ENCODE measurements at regions not wholly inside any gene's neighbourhood (a gene's known extent, or its start where the extent isn't known, plus 50 kb on each side); places are given as distances from the start of the nearest gene placed in this dataset.
A peak's percentile ranks its signal among the peaks of the same experiment; 100 is the strongest.

DNA sequence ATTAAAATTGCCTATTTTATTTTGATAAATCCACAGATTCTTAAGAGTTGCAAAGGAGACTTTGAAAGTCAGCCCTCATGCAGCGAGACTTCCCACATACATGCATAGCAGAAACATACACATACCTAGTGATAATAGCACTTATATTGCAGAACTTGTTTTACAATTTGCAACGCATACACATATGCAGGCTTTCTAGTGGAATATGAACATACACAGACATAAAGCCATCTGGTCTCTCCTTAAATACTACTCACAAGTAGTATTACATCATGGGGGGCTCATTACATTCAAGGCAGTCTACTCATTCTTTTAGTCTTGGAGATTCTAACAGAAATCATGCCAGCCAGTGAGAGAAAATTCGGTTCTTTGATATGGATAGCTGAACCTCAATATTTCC, 295.1 kb upstream of the RND3 start:
- Histone ChIP-seq H3K36me3 (ENCODE audit: control insufficient read depth in 2 of 2, insufficient read depth in 1 of 2, low read length in 2 of 2) (no peaks in the 10 kb centered on the region), H3K4me1 (ENCODE audit: control insufficient read depth, insufficient read depth, low read length) (no peaks in the 10 kb centered on the region), H3K4me3 (ENCODE audit: low read depth, low read length) (no peak overlapping the region), H3K9me3 (ENCODE audit: control insufficient read depth, insufficient read depth, low read depth, low read length) (no peaks in the 10 kb centered on the region), H3K27ac (ENCODE audit: extremely low read depth, low read depth, low read length) (no peak overlapping the region)
- ChIA-PET CTCF (no interaction called here), POLR2A (no interaction called here)
- TF ChIP-seq ZEB2 (tag by site-specific recombination; IDR thresholded peaks at IDR 0.05) (no peak), GLI2 (tag by site-specific recombination; IDR thresholded peaks at IDR 0.05; ENCODE audit: borderline replicate concordance, low read depth) (no peak), ZNF571 (tag by site-specific recombination; IDR thresholded peaks at IDR 0.05) (no peak), ZNF701 (tag by site-specific recombination; IDR thresholded peaks at IDR 0.05) (no peak), ZNF768 (tag by site-specific recombination; IDR thresholded peaks at IDR 0.05) (no peak), MZF1 (tag by site-specific recombination; IDR thresholded peaks at IDR 0.05; ENCODE audit: borderline replicate concordance) (no peak), REPIN1 (tag by site-specific recombination; IDR thresholded peaks at IDR 0.05; ENCODE audit: low read depth) (no peak), ZBTB21 (tag by site-specific recombination; IDR thresholded peaks at IDR 0.05) (no peak), ZNF10 (tag by site-specific recombination; IDR thresholded peaks at IDR 0.05) (no peak), ZNF274 (IDR thresholded peaks at IDR 0.05; ENCODE audit: low read length) (no peak), ZNF274 (tag by site-specific recombination; IDR thresholded peaks at IDR 0.05; ENCODE audit: borderline replicate concordance) (no peak)
- TF ChIP-seq, protein P1, sequence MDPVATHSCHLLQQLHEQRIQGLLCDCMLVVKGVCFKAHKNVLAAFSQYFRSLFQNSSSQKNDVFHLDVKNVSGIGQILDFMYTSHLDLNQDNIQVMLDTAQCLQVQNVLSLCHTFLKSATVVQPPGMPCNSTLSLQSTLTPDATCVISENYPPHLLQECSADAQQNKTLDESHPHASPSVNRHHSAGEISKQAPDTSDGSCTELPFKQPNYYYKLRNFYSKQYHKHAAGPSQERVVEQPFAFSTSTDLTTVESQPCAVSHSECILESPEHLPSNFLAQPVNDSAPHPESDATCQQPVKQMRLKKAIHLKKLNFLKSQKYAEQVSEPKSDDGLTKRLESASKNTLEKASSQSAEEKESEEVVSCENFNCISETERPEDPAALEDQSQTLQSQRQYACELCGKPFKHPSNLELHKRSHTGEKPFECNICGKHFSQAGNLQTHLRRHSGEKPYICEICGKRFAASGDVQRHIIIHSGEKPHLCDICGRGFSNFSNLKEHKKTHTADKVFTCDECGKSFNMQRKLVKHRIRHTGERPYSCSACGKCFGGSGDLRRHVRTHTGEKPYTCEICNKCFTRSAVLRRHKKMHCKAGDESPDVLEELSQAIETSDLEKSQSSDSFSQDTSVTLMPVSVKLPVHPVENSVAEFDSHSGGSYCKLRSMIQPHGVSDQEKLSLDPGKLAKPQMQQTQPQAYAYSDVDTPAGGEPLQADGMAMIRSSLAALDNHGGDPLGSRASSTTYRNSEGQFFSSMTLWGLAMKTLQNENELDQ (tag by site-specific recombination; IDR thresholded peaks at IDR 0.05; ENCODE audit: low read depth) = no peak

DNA sequence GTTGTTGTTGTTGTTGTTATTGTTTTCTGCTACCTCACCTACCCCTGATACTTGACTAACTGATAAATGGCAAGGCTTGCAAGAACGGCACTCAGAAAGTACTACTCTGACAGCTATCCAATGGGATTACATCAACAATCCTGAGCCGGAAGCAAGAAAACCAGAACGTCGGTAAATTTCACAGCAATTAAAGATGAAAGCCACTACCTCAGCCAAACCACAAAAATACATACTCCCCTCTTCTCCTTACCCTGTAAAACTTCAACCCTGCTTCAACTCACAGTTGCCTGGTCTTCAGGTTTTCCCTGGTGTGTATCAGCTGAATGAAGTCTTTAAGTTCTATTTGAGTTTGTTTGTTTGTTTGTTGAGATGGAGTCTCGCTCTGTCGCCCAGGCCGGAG, 293.7 kb upstream of the RND3 start:
- Histone ChIP-seq H3K36me3 (ENCODE audit: control insufficient read depth in 2 of 2, insufficient read depth in 1 of 2, low read length in 2 of 2) (no peaks in the 10 kb centered on the region), H3K4me1 (ENCODE audit: control insufficient read depth, insufficient read depth, low read length) (no peaks in the 10 kb centered on the region), H3K4me3 (ENCODE audit: low read depth, low read length) (no peak overlapping the region), H3K9me3 (ENCODE audit: control insufficient read depth, insufficient read depth, low read depth, low read length) (no peaks in the 10 kb centered on the region), H3K27ac (ENCODE audit: extremely low read depth, low read depth, low read length) (no peak overlapping the region)
- ChIA-PET CTCF (no interaction called here), POLR2A (no interaction called here)
- TF ChIP-seq ZNF23 (tag by site-specific recombination; IDR thresholded peaks at IDR 0.05; ENCODE audit: borderline replicate concordance) (no peak), GLI4 (tag by site-specific recombination; IDR thresholded peaks at IDR 0.05) (no peak), ZNF707 (tag by site-specific recombination; IDR thresholded peaks at IDR 0.05) (no peak), ZNF571 (tag by site-specific recombination; IDR thresholded peaks at IDR 0.05) (no peak), WT1 (tag by site-specific recombination; IDR thresholded peaks at IDR 0.05) (peak; percentile 74), ZNF785 (tag by site-specific recombination; IDR thresholded peaks at IDR 0.05) (no peak), MZF1 (tag by site-specific recombination; IDR thresholded peaks at IDR 0.05; ENCODE audit: borderline replicate concordance) (0 out of 2 replicates have a peak, but pooled peaks have one; percentile 22), ZFP69B (tag by site-specific recombination; IDR thresholded peaks at IDR 0.05) (no peak), ZBTB8A (tag by site-specific recombination; IDR thresholded peaks at IDR 0.05) (no peak), TCF7L2 (IDR thresholded peaks at IDR 0.05; ENCODE audit: borderline replicate concordance, low read depth, low read length) (no peak), HOXA7 (CRISPR knock-in tag; IDR thresholded peaks at IDR 0.05; ENCODE audit: borderline replicate concordance) (no peak), BCL11A (tag by site-specific recombination; IDR thresholded peaks at IDR 0.05; ENCODE audit: low read depth) (no peak)
- TF ChIP-seq, protein P2, sequence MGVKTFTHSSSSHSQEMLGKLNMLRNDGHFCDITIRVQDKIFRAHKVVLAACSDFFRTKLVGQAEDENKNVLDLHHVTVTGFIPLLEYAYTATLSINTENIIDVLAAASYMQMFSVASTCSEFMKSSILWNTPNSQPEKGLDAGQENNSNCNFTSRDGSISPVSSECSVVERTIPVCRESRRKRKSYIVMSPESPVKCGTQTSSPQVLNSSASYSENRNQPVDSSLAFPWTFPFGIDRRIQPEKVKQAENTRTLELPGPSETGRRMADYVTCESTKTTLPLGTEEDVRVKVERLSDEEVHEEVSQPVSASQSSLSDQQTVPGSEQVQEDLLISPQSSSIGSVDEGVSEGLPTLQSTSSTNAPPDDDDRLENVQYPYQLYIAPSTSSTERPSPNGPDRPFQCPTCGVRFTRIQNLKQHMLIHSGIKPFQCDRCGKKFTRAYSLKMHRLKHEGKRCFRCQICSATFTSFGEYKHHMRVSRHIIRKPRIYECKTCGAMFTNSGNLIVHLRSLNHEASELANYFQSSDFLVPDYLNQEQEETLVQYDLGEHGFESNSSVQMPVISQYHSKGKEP (tag by site-specific recombination; IDR thresholded peaks at IDR 0.05) = no peak
- TF ChIP-seq, protein P3, sequence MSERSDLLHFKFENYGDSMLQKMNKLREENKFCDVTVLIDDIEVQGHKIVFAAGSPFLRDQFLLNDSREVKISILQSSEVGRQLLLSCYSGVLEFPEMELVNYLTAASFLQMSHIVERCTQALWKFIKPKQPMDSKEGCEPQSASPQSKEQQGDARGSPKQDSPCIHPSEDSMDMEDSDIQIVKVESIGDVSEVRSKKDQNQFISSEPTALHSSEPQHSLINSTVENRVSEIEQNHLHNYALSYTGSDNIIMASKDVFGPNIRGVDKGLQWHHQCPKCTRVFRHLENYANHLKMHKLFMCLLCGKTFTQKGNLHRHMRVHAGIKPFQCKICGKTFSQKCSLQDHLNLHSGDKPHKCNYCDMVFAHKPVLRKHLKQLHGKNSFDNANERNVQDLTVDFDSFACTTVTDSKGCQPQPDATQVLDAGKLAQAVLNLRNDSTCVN (tag by site-specific recombination; optimal IDR thresholded peaks at IDR 0.05) = no peak
- TF ChIP-seq, protein P4, sequence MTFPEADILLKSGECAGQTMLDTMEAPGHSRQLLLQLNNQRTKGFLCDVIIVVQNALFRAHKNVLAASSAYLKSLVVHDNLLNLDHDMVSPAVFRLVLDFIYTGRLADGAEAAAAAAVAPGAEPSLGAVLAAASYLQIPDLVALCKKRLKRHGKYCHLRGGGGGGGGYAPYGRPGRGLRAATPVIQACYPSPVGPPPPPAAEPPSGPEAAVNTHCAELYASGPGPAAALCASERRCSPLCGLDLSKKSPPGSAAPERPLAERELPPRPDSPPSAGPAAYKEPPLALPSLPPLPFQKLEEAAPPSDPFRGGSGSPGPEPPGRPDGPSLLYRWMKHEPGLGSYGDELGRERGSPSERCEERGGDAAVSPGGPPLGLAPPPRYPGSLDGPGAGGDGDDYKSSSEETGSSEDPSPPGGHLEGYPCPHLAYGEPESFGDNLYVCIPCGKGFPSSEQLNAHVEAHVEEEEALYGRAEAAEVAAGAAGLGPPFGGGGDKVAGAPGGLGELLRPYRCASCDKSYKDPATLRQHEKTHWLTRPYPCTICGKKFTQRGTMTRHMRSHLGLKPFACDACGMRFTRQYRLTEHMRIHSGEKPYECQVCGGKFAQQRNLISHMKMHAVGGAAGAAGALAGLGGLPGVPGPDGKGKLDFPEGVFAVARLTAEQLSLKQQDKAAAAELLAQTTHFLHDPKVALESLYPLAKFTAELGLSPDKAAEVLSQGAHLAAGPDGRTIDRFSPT (tag by site-specific recombination; IDR thresholded peaks at IDR 0.05) = no peak
- TF ChIP-seq, protein P5, sequence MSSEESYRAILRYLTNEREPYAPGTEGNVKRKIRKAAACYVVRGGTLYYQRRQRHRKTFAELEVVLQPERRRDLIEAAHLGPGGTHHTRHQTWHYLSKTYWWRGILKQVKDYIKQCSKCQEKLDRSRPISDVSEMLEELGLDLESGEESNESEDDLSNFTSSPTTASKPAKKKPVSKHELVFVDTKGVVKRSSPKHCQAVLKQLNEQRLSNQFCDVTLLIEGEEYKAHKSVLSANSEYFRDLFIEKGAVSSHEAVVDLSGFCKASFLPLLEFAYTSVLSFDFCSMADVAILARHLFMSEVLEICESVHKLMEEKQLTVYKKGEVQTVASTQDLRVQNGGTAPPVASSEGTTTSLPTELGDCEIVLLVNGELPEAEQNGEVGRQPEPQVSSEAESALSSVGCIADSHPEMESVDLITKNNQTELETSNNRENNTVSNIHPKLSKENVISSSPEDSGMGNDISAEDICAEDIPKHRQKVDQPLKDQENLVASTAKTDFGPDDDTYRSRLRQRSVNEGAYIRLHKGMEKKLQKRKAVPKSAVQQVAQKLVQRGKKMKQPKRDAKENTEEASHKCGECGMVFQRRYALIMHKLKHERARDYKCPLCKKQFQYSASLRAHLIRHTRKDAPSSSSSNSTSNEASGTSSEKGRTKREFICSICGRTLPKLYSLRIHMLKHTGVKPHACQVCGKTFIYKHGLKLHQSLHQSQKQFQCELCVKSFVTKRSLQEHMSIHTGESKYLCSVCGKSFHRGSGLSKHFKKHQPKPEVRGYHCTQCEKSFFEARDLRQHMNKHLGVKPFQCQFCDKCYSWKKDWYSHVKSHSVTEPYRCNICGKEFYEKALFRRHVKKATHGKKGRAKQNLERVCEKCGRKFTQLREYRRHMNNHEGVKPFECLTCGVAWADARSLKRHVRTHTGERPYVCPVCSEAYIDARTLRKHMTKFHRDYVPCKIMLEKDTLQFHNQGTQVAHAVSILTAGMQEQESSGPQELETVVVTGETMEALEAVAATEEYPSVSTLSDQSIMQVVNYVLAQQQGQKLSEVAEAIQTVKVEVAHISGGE (tag by site-specific recombination; conservative IDR thresholded peaks at IDR 0.05; ENCODE audit: low read depth) = no peak

Data from HEK293 (cell line).